IMR-90 (cell line): ENCODE measurements at regions not wholly inside any gene's neighbourhood (a gene's known extent, or its start where the extent isn't known, plus 50 kb on each side); places are given as distances from the start of the nearest gene placed in this dataset.

Source experiments
- ATAC-seq: fragments of 200-7000 bp; cut with Tn5 transposase; 2 replicates; pipeline ENCODE4 v1.9.1; 2020; ENCODE audit warnings: low read depth, mild to moderate bottlenecking, moderate library complexity
- BruUV-seq: library from RNA; stranded (reverse); fragments of 400-500 nt; replicated peaks from 2 replicates; lab custom pipeline; 2021; lab: Mats Ljungman, UMichigan
- CTCF ChIA-PET: fragments of 300-600 bp; formaldehyde crosslinking; extraction: SDS; loops from one replicate; lab custom pipeline; 2021; ENCODE audit warnings: antibody characterized with exemption; lab: Yijun Ruan, JAX
- POLR2A ChIA-PET: fragments of 300-600 bp; sonication (Branson Sonifier 250); formaldehyde crosslinking; loops from one replicate; lab custom pipeline; 2022; ENCODE audit warnings: antibody characterized with exemption; ENCODE audit not compliant: unreplicated experiment; lab: Charles Lee
- DNase-seq: peaks from one replicate; pipeline ENCODE4 v3.0.0; 2013
- H2AFZ ChIP-seq: replicated peaks from 2 replicates; pipeline ENCODE3; 2013; ENCODE audit warnings: low read length, mild to moderate bottlenecking; ENCODE audit not compliant: poor library complexity
- H2AK5ac ChIP-seq: 2 replicates; pipeline ENCODE4 v1.6.1; 2013; ENCODE audit warnings: low read depth, low read length, inconsistent platforms
- H2AK9ac ChIP-seq: replicated peaks from 2 replicates; pipeline ENCODE3; 2013; ENCODE audit warnings: mild to moderate bottlenecking, low read depth, low read length, moderate library complexity; ENCODE audit not compliant: poor library complexity
- H2BK120ac ChIP-seq: 2 replicates; pipeline ENCODE4 v1.6.1; 2013; ENCODE audit warnings: low read depth, low read length, inconsistent platforms
- H2BK15ac ChIP-seq: 3 replicates; pipeline ENCODE4 v1.6.1; 2013; ENCODE audit warnings: low read depth, low read length, inconsistent platforms
- H2BK20ac ChIP-seq: 2 replicates; pipeline ENCODE4 v1.6.1; 2013; ENCODE audit warnings: low read depth, mild to moderate bottlenecking, inconsistent platforms, low read length, moderate library complexity
- H2BK5ac ChIP-seq: 2 replicates; pipeline ENCODE4 v1.6.1; 2013; ENCODE audit warnings: mild to moderate bottlenecking, low read depth, low read length, inconsistent platforms; ENCODE audit not compliant: poor library complexity, severe bottlenecking
- H3K14ac ChIP-seq: replicated peaks from 2 replicates; pipeline ENCODE4 v1.6.1; 2013; ENCODE audit warnings: low read depth, low read length, inconsistent platforms
- H3K18ac ChIP-seq: 2 replicates; pipeline ENCODE4 v1.6.1; 2013; ENCODE audit warnings: low read depth, low read length, control low read depth
- H3K23ac ChIP-seq: 2 replicates; pipeline ENCODE4 v1.6.1; 2013; ENCODE audit warnings: low read depth, low read length, inconsistent platforms
- H3K27ac ChIP-seq: 2 replicates; pipeline ENCODE4 v1.5.1; 2013; ENCODE audit warnings: mild to moderate bottlenecking, control low read depth, low read length; ENCODE audit not compliant: insufficient read depth
- H3K27me3 ChIP-seq: 2 replicates; pipeline ENCODE4 v1.6.1; 2013; ENCODE audit warnings: low read length; ENCODE audit not compliant: control insufficient read depth, insufficient read depth
- H3K36me3 ChIP-seq: 2 replicates; pipeline ENCODE4 v1.6.1; 2013; ENCODE audit warnings: low read length, mixed read lengths; ENCODE audit not compliant: control insufficient read depth, insufficient read depth
- H3K4ac ChIP-seq: 2 replicates; pipeline ENCODE4 v1.6.1; 2013; ENCODE audit warnings: low read depth, low read length, inconsistent platforms
- H3K4me1 ChIP-seq: 2 replicates; pipeline ENCODE4 v1.6.1; 2013; ENCODE audit warnings: low read length, mixed read lengths; ENCODE audit not compliant: control insufficient read depth, insufficient read depth
- H3K4me2 ChIP-seq: 2 replicates; pipeline ENCODE4 v1.6.1; 2013; ENCODE audit warnings: low read depth, mild to moderate bottlenecking, control low read depth, low read length, moderate library complexity
- H3K4me3 ChIP-seq: 2 replicates; pipeline ENCODE4 v1.5.1; 2013; ENCODE audit warnings: low read depth, mild to moderate bottlenecking, control low read depth, low read length, moderate library complexity; ENCODE audit not compliant: insufficient read depth
- H3K56ac ChIP-seq: 2 replicates; pipeline ENCODE4 v1.6.1; 2013; ENCODE audit warnings: low read length, inconsistent platforms; ENCODE audit not compliant: insufficient read depth; ENCODE audit errors: extremely low read depth
- H3K79me1 ChIP-seq, 2 experiments: 2 replicates each; pipeline ENCODE4 v1.6.1; 2013; ENCODE audit warnings: low read length in 2 of 2, inconsistent platforms in 1 of 2, low read depth in 1 of 2
- H3K9ac ChIP-seq: 2 replicates; pipeline ENCODE4 v1.6.1; 2013; ENCODE audit warnings: low read depth, low read length, control low read depth
- H3K9me1 ChIP-seq: 2 replicates; pipeline ENCODE4 v1.6.1; 2013; ENCODE audit warnings: low read length, inconsistent platforms; ENCODE audit not compliant: insufficient read depth
- H3K9me3 ChIP-seq: 2 replicates; pipeline ENCODE4 v1.6.1; 2013; ENCODE audit warnings: low read length; ENCODE audit not compliant: control insufficient read depth, insufficient read depth
- H4K20me1 ChIP-seq: 2 replicates; pipeline ENCODE4 v1.6.1; 2013; ENCODE audit warnings: low read length, inconsistent platforms; ENCODE audit not compliant: insufficient read depth
- H4K5ac ChIP-seq: 2 replicates; pipeline ENCODE4 v1.6.1; 2013; ENCODE audit warnings: mild to moderate bottlenecking, low read depth, low read length, control low read depth
- H4K8ac ChIP-seq, 2 experiments: 2 replicates each; pipeline ENCODE4 v1.6.1; 2013; ENCODE audit warnings: low read depth in 2 of 2, low read length in 2 of 2, control low read depth in 1 of 2, inconsistent platforms in 1 of 2
- H4K91ac ChIP-seq: 2 replicates; pipeline ENCODE4 v1.6.1; 2013; ENCODE audit warnings: low read depth, low read length, inconsistent platforms; ENCODE audit not compliant: insufficient read depth
- RAD21 ChIP-seq: IDR thresholded peaks from 2 replicates; pipeline ENCODE4 v1.6.1; 2012; ENCODE audit warnings: low read length, improper control_type of control experiment
- WGBS, 2 experiments: methylation state at CpG; one replicate each; pipeline versions ENCODE4 v1.1.5 to v1.1.7; 2013; ENCODE audit warnings: missing lambda C conversion rate in 2 of 2; ENCODE audit not compliant: insufficient read length in 1 of 2; ENCODE audit errors: extremely low coverage in 2 of 2; 5-methylcytosine and 5-hydroxymethylcytosine counted together
- dilution Hi-C: fragments of 300-500 bp; cut with HindIII; formaldehyde crosslinking; loops from one replicate; pipeline ENCODE4 v1.14.3; 2018; ENCODE audit warnings: low sequenced_read_pairs; ENCODE audit not compliant: unreplicated experiment
- in situ Hi-C: fragments of 300-500 bp; cut with MboI; formaldehyde crosslinking; loops from 3 replicates; pipeline ENCODE4 v1.14.3; 2019; ENCODE audit warnings: low sequenced_read_pairs, inconsistent platforms, mixed read lengths
- intact Hi-C: fragments of 100-400 bp; cut with micrococcal nuclease; formaldehyde crosslinking; loops from 2 replicates; pipeline ENCODE4 v1.10.0; 2022

- no peak overlapping the region for H2BK20ac ChIP-seq
- dilution Hi-C loops (no loop called here), in situ Hi-C loops (no loop called here), intact Hi-C loops (no loop called here)
- H2BK15ac ChIP-seq, result no peak overlapping the region
- ChIA-PET CTCF (no interaction called here), POLR2A (no interaction called here)
- no peak for DNase-seq
- H3K27me3 ChIP-seq, result no peaks in the 10 kb centered on the region
- no peaks in the 10 kb centered on the region for H3K79me1 ChIP-seq
- no peak overlapping the region for H3K4ac ChIP-seq
- H2BK5ac ChIP-seq, result no peak overlapping the region
- H3K9me3 ChIP-seq, result no peaks in the 10 kb centered on the region
- H3K4me3 ChIP-seq, result no peak overlapping the region
- no peak overlapping the region for H4K8ac ChIP-seq
- TF ChIP-seq RAD21, result no peak
- no peak for ATAC-seq
- H4K20me1 ChIP-seq, result no peaks in the 10 kb centered on the region
- H3K27ac ChIP-seq, result no peak overlapping the region
- H3K4me1 ChIP-seq, result no peaks in the 10 kb centered on the region
- H3K36me3 ChIP-seq, result no peaks in the 10 kb centered on the region
- no peak overlapping the region for H3K14ac ChIP-seq
- WGBS, 2 experiments, result no CpG with 5 or more reads among the region's 11 CpGs
- no peak overlapping the region for H2AK5ac ChIP-seq
- H3K18ac ChIP-seq, result no peak overlapping the region
- H3K23ac ChIP-seq, result no peak overlapping the region
- no peak overlapping the region for H2BK120ac ChIP-seq
- H4K5ac ChIP-seq, result no peak overlapping the region
- BruUV-seq, result no TSS peak
- H3K9me1 ChIP-seq, result no peaks in the 10 kb centered on the region
- no peak overlapping the region for H2AFZ ChIP-seq
- H3K56ac ChIP-seq, result no peak overlapping the region
- H3K4me2 ChIP-seq, result no peak overlapping the region
- H3K9ac ChIP-seq, result no peak overlapping the region
- no peak overlapping the region for H2AK9ac ChIP-seq
- H4K91ac ChIP-seq, result no peak overlapping the region
Measured at GRCh38 chr3:119091936-119092677, 53.9 kb upstream of the TEX55 start.
